Right hindlimb (tissue), 1 donor: ENCODE measurements at regions not wholly inside any gene's neighbourhood (a gene's known extent, or its start where the extent isn't known, plus 50 kb on each side); places are given as distances from the start of the nearest gene placed in this dataset.
"Not testable (repeated sequence)": the region's sequence is repeated elsewhere in the genome, so short reads cannot be mapped to it uniquely, and the experiment has no call there.

ENCODE experiments used
- DNase-seq: peaks from one replicate; pipeline ENCODE4 v3.0.0-alpha.2; 2018

DNA sequence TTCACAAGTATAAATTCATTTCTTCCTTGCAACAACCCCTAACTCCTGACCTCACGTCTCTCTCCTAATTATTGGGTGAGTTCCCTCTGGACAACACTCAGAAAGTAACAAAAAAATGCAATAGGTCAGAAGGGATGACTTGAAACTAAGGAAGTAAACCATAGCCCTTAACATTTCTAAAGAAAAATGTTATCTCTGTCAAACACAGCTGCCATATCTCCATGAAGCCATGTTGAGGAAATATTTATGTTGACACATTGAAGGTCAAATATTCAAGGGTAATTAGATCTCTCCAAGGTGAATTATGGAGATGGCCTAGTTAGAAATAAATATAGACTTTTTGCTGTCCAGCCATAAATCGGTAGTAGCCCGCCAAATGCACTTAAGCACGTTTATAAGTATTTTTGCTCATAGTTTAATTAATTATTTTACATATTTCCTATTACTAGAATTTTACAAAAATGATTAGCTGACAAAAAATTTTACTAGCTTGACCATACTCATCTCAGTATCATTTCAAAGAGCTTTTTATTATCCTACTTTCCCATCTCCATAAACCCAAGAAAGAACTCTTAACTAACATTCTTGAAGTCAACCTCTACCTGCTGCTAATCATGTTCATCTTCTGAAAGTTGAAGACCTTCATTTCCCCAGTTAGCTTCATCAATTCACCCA is 160.1 kb upstream of the PKN2 start:
- DNase-seq, result no peak

DNA sequence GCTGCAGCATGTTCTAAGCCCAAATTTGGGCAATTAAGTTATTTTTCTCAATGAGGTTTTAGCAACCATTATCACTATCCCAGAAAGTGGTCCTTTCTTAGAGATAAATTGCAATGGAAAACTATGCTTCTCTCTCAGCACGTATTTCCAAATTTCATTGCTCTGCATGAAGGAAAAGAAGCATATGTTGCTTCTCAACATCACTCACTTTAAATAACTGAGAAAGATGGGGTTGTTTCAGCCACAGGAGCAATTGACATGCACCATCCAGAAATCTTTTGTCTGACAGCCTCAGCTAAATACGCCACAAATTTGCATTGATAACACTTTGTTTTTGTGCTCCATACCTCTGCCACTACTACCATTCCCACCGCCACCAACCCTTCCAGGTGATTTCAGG is 157.6 kb upstream of the PKN2 start:
- DNase-seq, result no peak

DNA sequence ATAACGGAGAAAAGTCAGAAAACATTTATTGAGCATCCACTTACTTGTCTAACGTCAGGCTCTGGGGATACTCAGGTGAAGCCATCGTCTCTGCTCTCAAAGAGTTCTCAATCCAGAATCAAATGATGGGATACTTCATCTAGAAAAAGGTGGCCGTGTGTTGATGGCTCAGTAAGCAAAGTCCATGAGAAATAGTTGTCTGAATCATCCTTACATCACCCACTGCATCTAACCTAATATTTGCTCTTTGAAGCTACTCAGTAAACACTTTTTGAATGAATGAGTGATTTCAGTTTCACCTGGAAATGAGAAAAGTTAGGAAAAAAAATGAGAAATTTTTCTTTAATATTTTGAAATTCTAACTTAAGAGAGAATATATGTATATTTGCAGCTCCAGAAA is 155.3 kb upstream of the PKN2 start:
- DNase-seq, result no peak

DNA sequence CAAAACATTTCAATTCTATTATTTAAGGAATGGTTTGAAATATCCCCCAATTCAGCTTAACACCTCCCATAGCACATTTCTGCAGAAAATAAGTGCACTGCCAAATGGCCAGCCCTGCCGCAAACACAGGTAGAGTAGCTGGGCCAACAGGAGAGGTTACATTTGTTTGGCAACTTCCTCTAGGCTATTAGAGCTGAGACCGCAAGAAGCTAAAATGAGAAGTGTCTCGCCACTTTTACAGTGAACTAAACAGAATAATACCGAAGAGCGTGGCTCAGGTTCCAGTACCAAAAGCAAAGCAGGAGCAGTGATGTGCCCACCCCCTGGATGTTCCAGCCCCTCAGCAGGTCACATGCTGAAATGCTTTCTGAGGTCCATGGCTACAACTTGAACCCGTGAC is 154.5 kb upstream of the PKN2 start:
- DNase-seq, result no peak

DNA sequence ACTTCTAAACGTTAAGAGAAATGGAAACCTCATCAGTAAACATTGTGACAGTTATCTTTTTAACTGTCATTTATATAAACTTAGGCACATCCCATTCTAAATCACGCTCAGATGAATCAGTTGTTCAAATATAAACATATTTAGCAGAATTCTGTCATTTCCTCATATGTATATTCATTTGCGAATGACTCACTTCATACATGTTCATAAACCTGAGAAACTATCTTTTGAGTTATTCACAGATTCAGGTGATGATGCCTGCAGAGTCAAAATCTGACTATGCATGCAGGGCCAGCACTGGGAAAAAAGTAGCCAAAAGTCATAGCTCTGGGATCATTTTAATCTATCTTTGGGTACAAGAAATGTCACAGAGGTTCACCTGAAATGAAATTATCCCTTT is 153.8 kb upstream of the PKN2 start:
- DNase-seq, result no peak

DNA sequence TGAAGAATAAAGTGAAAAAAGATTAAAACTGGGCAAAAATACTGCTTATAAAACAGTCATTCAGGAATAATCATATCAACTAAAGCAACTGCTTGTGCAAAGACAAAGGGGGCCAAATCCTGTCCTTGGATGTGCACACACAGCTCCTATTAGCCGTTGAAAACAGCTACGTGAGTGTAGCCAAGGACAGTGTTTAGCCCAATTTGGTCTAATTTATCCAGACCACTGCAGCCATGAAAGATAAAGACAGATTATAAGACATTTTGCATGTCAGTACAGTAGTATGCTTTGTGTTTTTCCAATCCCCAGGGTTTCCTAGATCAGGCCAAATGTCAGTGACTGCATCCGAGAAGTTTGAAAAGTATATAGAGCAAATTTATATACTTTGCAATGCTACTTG is 146.3 kb upstream of the PKN2 start:
- DNase-seq, result no peak

DNA sequence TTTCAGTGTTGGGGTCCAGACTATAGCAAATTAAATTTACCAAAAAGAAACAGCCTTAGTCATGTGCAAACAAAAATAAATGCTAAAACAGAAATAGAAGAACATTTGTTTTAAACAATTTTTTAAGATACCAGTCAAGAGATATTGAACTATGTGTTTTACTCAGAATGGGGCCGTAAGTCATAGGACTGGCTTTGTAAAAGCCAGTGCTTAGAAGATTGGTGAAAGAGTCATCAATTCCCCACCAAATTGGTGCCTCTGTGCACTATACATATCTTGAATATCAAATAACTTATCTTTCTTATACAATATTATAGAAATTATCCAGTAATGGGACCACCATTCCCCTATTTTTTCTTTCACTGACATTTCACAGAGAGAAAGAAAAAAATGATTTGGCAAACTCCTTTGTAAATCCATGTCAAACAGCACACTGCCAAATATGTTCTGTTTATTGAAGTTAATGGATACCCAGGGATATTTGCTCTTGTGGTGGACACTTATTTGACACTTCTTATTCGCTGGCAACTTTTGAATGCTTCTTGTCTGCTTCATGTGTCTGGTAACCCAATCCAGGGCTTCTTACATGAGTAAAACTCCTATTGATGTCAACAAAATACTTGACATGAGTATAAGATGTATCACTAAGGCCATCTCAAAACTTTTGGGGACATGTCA is 145.7 kb upstream of the PKN2 start:
- no peak for DNase-seq

DNA sequence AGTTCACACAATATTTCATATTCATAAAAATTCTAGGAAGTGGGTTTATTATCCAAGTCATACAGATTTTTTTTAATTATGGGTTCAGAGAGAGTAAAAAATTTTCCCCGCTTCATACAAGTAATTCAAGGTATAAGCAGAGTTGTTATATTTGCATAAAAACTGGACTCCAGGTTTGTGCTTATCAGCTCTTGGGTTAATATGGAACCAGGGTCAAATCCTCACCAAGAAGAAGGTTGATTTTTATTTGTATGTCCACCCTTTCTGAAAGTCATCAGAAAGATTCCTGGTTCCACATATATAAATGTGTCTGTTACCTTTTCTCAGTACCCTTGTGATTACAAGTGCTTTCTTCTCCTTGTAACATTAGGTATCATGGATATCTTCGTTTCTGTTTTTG is 143.8 kb upstream of the PKN2 start:
- no peak for DNase-seq

DNA sequence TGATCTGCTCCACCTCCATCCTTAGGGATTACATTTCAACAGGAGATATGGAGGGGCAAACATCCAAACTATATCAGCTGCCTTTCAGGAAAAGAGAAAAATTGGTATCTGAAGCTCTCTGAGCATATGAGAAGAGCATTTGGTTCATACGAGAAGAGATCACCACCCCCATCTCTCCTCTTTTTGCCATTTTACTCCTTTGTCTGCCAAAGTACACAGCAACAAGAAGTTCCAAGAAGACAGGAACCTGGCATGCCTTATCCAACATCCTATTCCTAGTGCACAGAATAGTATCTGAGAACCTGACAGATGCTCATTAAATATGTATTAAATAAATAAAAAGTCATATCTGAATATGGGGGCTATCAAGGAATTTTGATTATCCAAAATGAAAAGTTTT is 142.5 kb upstream of the PKN2 start:
- DNase-seq, result no peak

DNA sequence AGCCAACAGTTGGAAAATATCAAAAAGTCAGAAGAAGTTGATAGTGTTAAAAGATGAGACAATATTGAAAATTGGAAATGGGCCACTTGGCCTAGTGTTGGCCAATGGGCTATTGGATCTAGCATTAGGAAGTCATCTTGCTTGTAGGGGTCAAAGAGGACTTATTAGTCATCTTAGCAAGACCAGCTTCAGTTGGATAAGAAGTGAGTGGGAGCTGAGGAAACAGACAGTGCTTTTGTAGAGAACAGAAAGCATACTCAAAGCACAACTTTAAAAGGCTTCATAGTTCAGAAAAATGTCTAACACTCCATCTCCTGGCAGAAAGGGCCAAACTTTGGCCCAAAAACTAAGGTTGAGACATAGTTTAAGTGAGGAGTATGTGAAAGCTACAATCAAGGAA is 139.9 kb upstream of the PKN2 start:
- no peak for DNase-seq

DNA sequence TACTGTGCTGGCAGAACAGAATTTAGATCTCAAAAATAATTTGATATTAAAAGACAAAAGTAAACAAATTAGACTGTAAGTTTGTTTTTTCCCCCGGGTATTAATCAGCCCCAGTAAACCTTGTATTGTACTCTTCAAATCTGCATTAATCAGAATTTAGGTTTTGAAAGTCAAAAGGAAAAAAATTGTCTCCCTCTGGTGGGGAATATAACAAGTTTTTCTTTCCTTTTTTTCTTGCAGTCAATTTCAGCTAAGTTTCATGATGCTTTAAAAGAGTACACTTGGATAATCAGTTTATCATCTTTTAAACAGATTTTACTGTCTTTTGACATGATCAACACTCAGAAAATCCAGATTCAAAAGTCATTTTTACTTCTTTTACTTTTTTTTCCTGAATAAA is 134.5 kb upstream of the PKN2 start:
- no peak for DNase-seq

DNA sequence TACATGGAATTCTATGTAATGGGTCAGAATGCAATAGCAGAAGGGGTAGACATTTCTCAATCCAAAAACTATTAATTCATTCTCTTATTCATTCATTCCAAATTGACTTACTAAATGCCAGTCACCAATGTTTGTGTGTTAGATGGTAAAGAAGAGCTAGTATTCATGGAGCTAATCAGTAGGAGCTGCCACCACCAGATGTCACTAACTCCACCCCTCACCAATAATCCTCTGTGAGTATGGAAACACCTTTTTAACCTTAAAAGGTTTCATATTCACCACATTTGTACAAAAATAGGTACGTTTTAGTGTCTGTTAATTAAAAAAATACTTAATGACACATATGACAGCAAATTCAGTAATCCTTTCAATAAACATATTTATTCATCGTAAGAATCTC is 131.8 kb upstream of the PKN2 start:
- DNase-seq, result no peak

DNA sequence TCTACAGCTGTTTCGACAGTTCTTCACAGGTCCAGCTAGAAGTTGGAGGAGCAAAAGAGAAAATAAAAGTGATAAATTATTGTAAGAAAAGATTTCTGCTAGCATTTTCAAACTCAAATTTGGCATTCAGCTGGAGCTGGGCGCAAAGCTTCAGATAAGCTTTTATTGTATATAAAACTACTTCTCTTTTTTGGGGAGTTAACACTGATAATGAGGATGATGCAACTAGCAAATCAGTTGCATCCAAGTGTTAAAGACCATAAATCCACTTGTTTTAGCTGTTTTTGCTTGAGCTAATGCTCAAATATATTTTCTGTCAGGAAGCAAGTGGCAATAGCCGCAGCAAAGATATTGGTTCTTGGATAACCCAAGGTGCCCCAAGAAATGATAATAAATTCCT is 127.1 kb upstream of the PKN2 start:
- no peak for DNase-seq

DNA sequence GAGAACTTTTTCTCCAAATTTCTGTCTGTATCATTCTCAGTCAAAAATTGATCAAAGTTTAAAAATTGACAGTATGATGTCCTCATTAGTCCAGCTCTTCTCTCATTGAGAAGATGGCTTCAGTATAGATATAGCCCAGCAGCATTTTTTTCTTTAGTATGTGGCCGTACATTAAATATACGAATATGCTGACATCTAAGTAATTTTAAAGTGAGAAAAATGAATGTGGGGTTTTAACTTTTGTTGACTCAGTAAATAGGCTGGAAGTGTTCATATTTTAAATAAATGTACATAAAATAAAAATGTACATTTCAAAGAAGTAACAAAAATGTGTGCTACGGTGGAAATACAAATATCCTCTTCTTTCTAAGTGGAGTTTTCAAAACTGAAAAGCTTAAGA is 123.5 kb upstream of the PKN2 start:
- DNase-seq, result no peak

DNA sequence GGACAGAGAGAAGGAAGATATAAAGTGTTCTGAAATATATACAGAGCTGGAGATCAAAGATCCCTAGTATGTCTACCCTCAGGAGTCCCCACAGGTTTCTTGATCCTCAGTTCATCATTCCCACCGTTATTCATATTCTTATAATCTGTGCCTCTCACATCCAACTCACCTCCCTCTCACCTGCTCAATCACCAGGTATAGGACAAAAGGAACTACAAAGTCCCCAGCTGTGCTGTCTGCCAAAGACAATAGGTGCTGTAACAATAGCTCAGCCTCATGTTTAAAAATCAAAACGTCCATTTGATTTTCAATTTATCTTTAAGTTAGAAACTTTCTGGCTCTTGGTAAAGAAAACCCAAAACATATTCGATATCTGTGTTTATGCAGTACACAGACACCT is 121.1 kb upstream of the PKN2 start:
- DNase-seq, result no peak

DNA sequence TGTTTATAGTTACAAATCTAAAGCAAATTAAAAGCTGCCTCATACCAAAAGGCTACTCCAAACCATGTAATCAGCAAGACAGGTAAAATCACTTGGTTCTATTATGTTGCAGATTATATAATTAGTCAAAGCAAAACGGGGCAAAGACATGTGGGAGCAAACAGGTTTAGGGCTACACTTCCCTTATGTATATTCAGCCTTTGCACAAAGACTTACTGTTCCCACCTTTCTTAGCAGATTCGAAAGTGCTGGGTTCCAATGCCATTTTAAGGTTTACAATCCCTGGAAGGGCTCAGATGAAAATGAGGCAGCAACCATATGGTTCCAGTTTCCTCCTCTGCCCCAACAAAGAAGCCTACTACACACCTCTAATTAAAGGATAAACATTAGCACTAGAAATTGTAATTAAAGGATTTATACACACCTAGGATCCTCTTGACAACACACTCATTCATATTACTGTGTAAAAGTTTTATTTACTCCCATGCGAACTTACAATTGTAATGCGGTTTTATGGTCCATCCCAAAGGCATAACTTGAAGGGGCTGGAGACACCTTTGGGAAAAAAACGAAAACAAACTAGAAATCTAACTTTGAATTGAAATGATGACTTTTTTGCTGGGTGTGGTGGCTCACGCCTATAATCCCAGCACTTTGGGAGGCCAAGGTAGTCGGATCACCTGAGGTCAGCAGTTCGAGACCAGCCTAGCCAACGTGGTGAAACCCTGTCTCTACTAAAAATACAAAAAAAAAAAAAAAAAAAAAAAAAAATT is 117.3 kb upstream of the PKN2 start:
- DNase-seq, result no peak

DNA sequence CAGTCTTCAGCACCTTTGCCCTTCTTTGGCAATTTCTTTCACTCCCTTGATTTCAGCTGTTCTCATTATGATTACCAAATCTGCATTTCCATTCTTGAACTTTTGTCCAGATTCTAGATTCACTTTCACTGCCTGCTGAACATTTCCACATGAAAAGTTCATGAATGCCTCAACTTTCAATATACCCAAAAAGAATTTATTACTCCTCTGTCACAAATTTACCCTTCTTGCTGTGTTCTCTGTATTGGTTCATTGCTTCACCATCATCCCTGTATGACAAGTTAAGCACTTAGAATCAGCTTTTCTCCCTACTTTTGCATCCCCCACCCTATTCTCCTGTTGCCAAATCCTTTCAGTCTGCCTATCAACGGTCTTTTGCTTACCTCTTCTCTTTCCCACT is 112.6 kb upstream of the PKN2 start:
- DNase-seq, result no peak

DNA sequence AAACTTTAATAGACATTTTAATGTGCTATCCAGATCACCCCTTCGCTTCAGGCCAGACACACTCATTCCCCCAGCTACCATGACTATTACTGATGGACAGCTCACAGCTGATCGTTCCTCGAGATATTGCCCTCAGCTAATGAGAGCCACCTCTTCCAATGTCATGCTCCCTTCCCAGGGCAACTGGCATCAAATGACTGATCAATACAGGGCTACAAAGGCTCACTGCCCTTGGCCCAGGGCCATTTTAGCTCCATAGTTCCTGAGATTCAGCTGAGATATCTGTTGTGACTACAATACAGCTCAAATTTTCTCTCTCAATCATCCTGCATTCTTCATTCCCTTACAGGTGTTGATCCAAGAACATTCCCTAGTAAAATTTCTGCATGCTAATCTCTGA is 104.5 kb upstream of the PKN2 start:
- DNase-seq, result no peak

DNA sequence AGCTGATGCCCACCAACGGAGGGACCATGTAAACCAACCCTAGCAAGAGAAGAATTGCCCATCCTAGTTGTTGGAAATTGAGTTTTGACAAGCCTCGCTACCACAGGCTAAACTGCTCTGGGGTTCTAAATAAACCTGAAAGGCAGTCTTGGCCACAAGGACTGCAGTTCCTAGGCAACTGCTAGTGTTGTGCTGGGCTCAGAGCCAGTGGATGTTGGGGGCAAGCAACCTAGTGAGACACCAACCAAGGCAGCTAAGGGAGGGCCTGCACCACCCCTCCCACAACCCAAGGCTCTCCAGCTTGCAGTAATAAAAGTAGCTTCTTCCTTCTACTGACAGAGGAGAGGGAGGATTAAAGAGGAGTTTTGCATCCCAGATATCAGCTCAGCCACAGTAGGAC is 102.4 kb upstream of the PKN2 start:
- no peak for DNase-seq

DNA sequence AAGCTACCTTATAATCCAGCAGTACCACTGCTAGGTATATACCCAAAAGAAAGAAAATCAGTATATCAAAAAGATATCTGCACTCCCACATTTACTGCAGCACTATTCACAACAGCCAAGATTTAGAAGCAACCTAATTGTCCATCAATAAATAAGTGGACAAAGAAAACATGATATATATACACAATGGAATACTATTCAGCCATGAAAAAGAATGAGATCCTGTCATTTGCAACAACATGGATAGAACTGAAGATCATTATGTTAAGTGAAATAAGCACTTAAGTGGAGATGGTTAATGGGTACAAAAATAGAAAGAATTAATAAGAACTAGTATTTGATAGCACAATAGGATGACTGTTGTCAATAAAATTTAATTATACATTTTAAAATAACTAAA is 90.7 kb upstream of the PKN2 start:
- no peak for DNase-seq

DNA sequence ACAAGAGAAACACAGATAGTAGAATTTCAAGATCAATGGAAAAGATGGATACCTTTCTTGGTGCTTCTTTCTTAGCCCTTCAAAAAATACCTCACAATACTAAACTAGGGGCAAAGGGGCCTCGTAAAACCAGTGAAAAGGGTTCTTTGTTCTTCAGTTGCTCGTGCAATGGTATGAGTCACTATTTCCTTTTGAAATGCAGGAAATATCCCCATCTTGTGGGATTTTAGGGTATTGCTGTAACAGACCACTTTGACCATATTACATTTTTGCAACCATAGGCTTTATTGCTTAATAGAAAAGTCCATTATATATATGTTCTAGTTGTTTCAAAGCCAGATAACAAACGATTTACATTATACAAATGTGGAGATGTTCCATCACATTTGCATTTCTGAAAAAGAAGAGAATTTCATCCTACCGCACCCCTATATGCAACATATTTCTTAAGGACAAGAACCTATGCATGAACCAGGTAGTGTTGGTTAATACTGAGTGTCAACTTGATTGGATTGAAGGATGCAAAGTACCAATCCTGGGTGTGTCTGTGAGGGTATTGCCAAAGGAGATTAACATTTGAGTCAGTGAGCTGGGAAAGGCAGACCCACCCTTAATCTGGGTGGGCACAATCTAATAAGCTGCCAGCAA is 88.6 kb upstream of the PKN2 start:
- DNase-seq, result no peak

DNA sequence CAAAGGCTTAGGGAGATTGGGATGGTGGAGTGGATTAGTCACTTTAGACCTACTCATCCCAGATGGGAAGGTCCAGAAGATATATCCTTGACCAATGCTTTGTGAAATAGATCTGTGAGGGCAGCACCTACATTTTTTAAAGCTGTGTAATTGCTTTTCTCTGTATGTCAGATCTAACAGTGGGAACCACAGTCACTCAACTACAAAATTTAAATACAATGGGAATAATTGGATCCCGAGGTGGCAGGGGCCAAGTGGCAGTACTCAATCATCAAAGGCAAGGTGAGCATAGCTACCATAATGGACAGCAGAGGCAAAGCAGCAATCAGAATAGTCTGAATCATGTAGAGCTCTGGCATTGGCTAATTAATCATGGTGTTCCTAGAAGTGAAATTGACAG is 86.1 kb upstream of the PKN2 start:
- DNase-seq, result not testable (repeated sequence)

DNA sequence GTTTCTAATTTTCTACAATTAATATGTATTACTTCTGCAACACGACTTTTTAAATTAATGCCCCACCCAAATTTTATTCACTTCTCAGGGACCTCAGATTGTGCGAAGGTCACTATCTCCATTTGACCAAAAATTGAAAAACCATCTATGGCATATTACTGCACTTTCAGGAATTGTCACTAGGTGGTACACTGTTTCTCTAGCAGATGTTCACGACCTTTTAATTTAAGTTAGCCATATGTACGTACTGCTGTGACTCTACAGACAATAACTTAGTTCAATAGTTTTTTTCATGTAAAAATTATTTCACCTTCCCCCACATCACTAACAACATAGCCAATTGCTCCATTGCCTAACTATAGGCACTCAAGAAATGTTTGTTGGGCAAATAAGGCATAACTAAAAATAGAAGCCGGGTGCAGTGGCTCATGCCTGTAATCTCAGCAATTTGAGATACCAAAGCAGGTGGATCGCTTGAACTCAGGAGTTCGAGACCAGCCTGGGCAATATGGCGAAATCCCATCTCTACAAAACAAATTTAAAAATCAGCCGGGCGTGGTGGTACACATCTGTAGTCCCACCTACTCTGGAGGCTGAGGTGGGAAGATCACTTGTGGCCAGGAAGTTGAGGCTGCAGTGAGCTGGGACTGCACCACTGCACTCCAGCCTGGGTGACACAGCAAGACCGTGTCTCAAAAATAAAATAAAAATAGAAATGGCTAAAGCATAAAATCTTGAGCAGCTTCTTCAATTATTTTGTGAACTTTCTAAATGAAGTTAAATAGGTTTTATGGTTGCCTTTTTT is 75.7 kb upstream of the PKN2 start:
- DNase-seq, result no peak
